ENCODE measurements at regions not wholly inside any gene's neighbourhood (a gene's known extent, or its start where the extent isn't known, plus 50 kb on each side); places are given as distances from the start of the nearest gene placed in this dataset.

- H3K9me3 Mint-ChIP-seq, result peaks cover 36% of the 10 kb centered on the region
- no peak overlapping the region for H3K4me3 Mint-ChIP-seq
- no peak for DNase-seq (ENCODE audit: low spot score)
- no peak overlapping the region for H3K27ac Mint-ChIP-seq
- peaks cover 15% of the 10 kb centered on the region for H3K36me3 Mint-ChIP-seq
- H3K4me1 Mint-ChIP-seq (ENCODE audit: low read depth in 2 of 2), result no peaks in the 10 kb centered on the region
- no peaks in the 10 kb centered on the region for H3K27me3 Mint-ChIP-seq
- no peak for ATAC-seq
These were observed 68.7 kb upstream of the PPP1R9A start for GRCh38 chr7:94838717-94839116.

GRCh38 chr7:94843553-94843952 is 63.8 kb upstream of the PPP1R9A start:
- no peaks in the 10 kb centered on the region for H3K27me3 Mint-ChIP-seq
- H3K9me3 Mint-ChIP-seq, result peaks cover 31% of the 10 kb centered on the region
- DNase-seq (ENCODE audit: low spot score) (no peak), ATAC-seq (no peak)
- no peak overlapping the region for H3K4me3 Mint-ChIP-seq
- H3K27ac Mint-ChIP-seq, result no peak overlapping the region
- peaks cover 14% of the 10 kb centered on the region for H3K36me3 Mint-ChIP-seq
- no peaks in the 10 kb centered on the region for H3K4me1 Mint-ChIP-seq (ENCODE audit: low read depth in 2 of 2)

GRCh38 chr7:94848531-94848930 is 58.9 kb upstream of the PPP1R9A start:
- H3K27me3 Mint-ChIP-seq, result no peaks in the 10 kb centered on the region
- peaks cover 6% of the 10 kb centered on the region for H3K36me3 Mint-ChIP-seq
- peaks cover 16% of the 10 kb centered on the region for H3K9me3 Mint-ChIP-seq
- no peaks in the 10 kb centered on the region for H3K4me1 Mint-ChIP-seq (ENCODE audit: low read depth in 2 of 2)
- ATAC-seq, result no peak
- no peak for DNase-seq (ENCODE audit: low spot score)
- H3K4me3 Mint-ChIP-seq, result no peak overlapping the region
- no peak overlapping the region for H3K27ac Mint-ChIP-seq

- H3K4me1 Mint-ChIP-seq (ENCODE audit: low read depth in 2 of 2), result no peaks in the 10 kb centered on the region
- H3K9me3 Mint-ChIP-seq, result peaks cover 12% of the 10 kb centered on the region
- no peak for ATAC-seq
- peaks cover under 1% of the 10 kb centered on the region for H3K36me3 Mint-ChIP-seq
- no peak overlapping the region for H3K4me3 Mint-ChIP-seq
- no peak overlapping the region for H3K27ac Mint-ChIP-seq
- no peak for DNase-seq (ENCODE audit: low spot score)
- H3K27me3 Mint-ChIP-seq, result no peaks in the 10 kb centered on the region
These were observed 58.3 kb upstream of the PPP1R9A start for GRCh38 chr7:94848992-94849576.

GRCh38 chr7:94849636-94850208 is 57.7 kb upstream of the PPP1R9A start:
- Mint-ChIP-seq H3K27ac (no peak overlapping the region), H3K27me3 (no peaks in the 10 kb centered on the region), H3K4me3 (no peak overlapping the region), H3K36me3 (no peaks in the 10 kb centered on the region), H3K9me3 (peaks cover 16% of the 10 kb centered on the region), H3K4me1 (ENCODE audit: low read depth in 2 of 2) (no peaks in the 10 kb centered on the region)
- DNase-seq (ENCODE audit: low spot score), result no peak
- ATAC-seq, result no peak

- Mint-ChIP-seq H3K9me3 (peaks cover 12% of the 10 kb centered on the region), H3K4me3 (no peak overlapping the region), H3K27ac (no peak overlapping the region), H3K36me3 (no peaks in the 10 kb centered on the region), H3K27me3 (no peaks in the 10 kb centered on the region), H3K4me1 (ENCODE audit: low read depth in 2 of 2) (no peaks in the 10 kb centered on the region)
- ATAC-seq (no peak), DNase-seq (ENCODE audit: low spot score) (no peak)
These were observed 51.8 kb upstream of the PPP1R9A start for GRCh38 chr7:94855589-94855988.

GRCh38 chr7:94856643-94857042 is 50.8 kb upstream of the PPP1R9A start:
- Mint-ChIP-seq H3K4me3 (no peak overlapping the region), H3K36me3 (no peaks in the 10 kb centered on the region), H3K27me3 (no peaks in the 10 kb centered on the region), H3K4me1 (ENCODE audit: low read depth in 2 of 2) (no peaks in the 10 kb centered on the region), H3K27ac (no peak overlapping the region), H3K9me3 (peaks cover 12% of the 10 kb centered on the region)
- DNase-seq (ENCODE audit: low spot score) (no peak), ATAC-seq (no peak)

Data from natural killer cell treated with Interleukin-12 subunit alpha and Interleukin-12 subunit beta and Interleukin-15 and Interleukin-18, amount 100 ng/mL, for 72 hours (primary cell).